ENCODE measurements at regions not wholly inside any gene's neighbourhood (a gene's known extent, or its start where the extent isn't known, plus 50 kb on each side); places are given as distances from the start of the nearest gene placed in this dataset.

GRCh38 chr6:163827143-163827542 is 412.6 kb downstream of the QKI start:
- no peaks in the 10 kb centered on the region for H3K9me3 ChIP-seq (ENCODE audit: insufficient read depth, low read depth, low read length)
- WGBS, result 91% methylated on average over 2 of the region's 2 CpGs
- H3K27me3 ChIP-seq (ENCODE audit: insufficient read depth, low read length), result no peaks in the 10 kb centered on the region

DNA sequence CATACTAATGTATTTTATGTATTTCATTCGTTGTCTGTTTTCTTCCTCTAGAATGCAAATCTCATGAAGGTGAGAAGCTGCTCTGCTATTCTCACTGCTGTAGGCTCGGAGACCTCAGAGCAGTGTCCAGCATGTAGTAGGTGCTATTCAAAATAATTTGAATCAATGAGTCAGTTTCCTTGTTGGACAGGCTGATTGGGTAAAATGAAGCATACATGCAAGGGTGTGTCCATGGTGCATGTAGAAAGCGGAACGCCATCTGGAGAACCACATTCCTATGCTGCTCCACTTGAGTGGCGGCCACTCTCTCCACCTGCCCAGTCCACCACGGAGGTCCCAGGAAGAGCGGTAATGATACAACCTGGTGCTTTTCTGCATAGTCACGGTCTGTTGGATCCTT is 412.1 kb downstream of the QKI start:
- WGBS, result 96% methylated on average over 8 of the region's 8 CpGs
- no peaks in the 10 kb centered on the region for H3K27me3 ChIP-seq (ENCODE audit: insufficient read depth, low read length)
- no peaks in the 10 kb centered on the region for H3K9me3 ChIP-seq (ENCODE audit: insufficient read depth, low read depth, low read length)

More at GRCh38 chr6:163827143-163827542, 412.6 kb downstream of the QKI start:
- Histone ChIP-seq H3K4me1 (ENCODE audit: insufficient read depth, low read length) (no peaks in the 10 kb centered on the region), H3K4me3 (ENCODE audit: low read length) (no peak overlapping the region), H3K36me3 (ENCODE audit: insufficient read depth, low read length) (no peaks in the 10 kb centered on the region), H3K9ac (ENCODE audit: low read depth, low read length) (no peak overlapping the region), H3K27ac (ENCODE audit: low read depth, low read length) (no peak overlapping the region)

GRCh38 chr6:163825033-163825432 is 410.5 kb downstream of the QKI start:
- Histone ChIP-seq H3K27me3 (ENCODE audit: insufficient read depth, low read length) (no peaks in the 10 kb centered on the region), H3K36me3 (ENCODE audit: insufficient read depth, low read length) (no peaks in the 10 kb centered on the region), H3K9ac (ENCODE audit: low read depth, low read length) (no peak overlapping the region), H3K27ac (ENCODE audit: low read depth, low read length) (no peak overlapping the region), H3K4me1 (ENCODE audit: insufficient read depth, low read length) (no peaks in the 10 kb centered on the region), H3K4me3 (ENCODE audit: low read length) (no peak overlapping the region), H3K9me3 (ENCODE audit: insufficient read depth, low read depth, low read length) (no peaks in the 10 kb centered on the region)
- 98% methylated on average over 9 of the region's 9 CpGs for WGBS

More for the DNA sequence above, 412.1 kb downstream of the QKI start:
- no peaks in the 10 kb centered on the region for H3K4me1 ChIP-seq (ENCODE audit: insufficient read depth, low read length)
- no peak overlapping the region for H3K9ac ChIP-seq (ENCODE audit: low read depth, low read length)
- H3K36me3 ChIP-seq (ENCODE audit: insufficient read depth, low read length), result no peaks in the 10 kb centered on the region
- no peak overlapping the region for H3K4me3 ChIP-seq (ENCODE audit: low read length)
- no peak overlapping the region for H3K27ac ChIP-seq (ENCODE audit: low read depth, low read length)

DNA sequence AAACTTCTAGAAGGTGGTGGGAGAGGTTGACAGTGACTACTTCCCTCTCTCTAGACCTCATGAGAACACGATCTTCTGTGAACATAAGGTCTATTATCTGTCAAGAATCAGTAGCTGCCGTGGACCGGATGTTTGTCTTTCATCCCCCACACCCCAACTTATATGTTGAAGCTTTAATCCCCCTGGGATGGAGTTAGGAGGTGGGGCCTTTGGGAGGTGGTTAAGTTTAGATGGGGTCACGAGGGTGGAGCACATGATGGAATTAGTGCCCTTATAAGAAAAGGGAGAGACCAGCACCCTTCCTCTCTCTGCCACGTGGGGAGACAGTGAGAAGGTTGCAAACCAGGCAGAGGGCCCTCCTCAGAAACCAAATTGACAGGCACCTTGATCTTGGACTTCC is 409.1 kb downstream of the QKI start:
- no peak overlapping the region for H3K27ac ChIP-seq (ENCODE audit: low read depth, low read length)
- no peaks in the 10 kb centered on the region for H3K27me3 ChIP-seq (ENCODE audit: insufficient read depth, low read length)
- no peaks in the 10 kb centered on the region for H3K9me3 ChIP-seq (ENCODE audit: insufficient read depth, low read depth, low read length)
- no peaks in the 10 kb centered on the region for H3K4me1 ChIP-seq (ENCODE audit: insufficient read depth, low read length)
- 83% methylated on average over 2 of the region's 5 CpGs for WGBS
- H3K4me3 ChIP-seq (ENCODE audit: low read length), result no peak overlapping the region
- no peaks in the 10 kb centered on the region for H3K36me3 ChIP-seq (ENCODE audit: insufficient read depth, low read length)
- no peak overlapping the region for H3K9ac ChIP-seq (ENCODE audit: low read depth, low read length)

- Histone ChIP-seq H3K4me3 (ENCODE audit: low read length) (no peak overlapping the region), H3K27ac (ENCODE audit: low read depth, low read length) (no peak overlapping the region), H3K4me1 (ENCODE audit: insufficient read depth, low read length) (no peaks in the 10 kb centered on the region), H3K36me3 (ENCODE audit: insufficient read depth, low read length) (no peaks in the 10 kb centered on the region), H3K9ac (ENCODE audit: low read depth, low read length) (no peak overlapping the region), H3K27me3 (ENCODE audit: insufficient read depth, low read length) (no peaks in the 10 kb centered on the region), H3K9me3 (ENCODE audit: insufficient read depth, low read depth, low read length) (no peaks in the 10 kb centered on the region)
- 90% methylated on average over 10 of the region's 10 CpGs for WGBS
These were observed 406.4 kb downstream of the QKI start for GRCh38 chr6:163820745-163821458.

- no peaks in the 10 kb centered on the region for H3K27me3 ChIP-seq (ENCODE audit: insufficient read depth, low read length)
- H3K27ac ChIP-seq (ENCODE audit: low read depth, low read length), result no peak overlapping the region
- 98% methylated on average over 17 of the region's 17 CpGs for WGBS
- no peak overlapping the region for H3K9ac ChIP-seq (ENCODE audit: low read depth, low read length)
- no peak overlapping the region for H3K4me3 ChIP-seq (ENCODE audit: low read length)
- no peaks in the 10 kb centered on the region for H3K9me3 ChIP-seq (ENCODE audit: insufficient read depth, low read depth, low read length)
- H3K36me3 ChIP-seq (ENCODE audit: insufficient read depth, low read length), result no peaks in the 10 kb centered on the region
- H3K4me1 ChIP-seq (ENCODE audit: insufficient read depth, low read length), result no peaks in the 10 kb centered on the region
These were observed 405.7 kb downstream of the QKI start for GRCh38 chr6:163820171-163820570.

GRCh38 chr6:163818719-163819118 is 404.2 kb downstream of the QKI start:
- Histone ChIP-seq H3K4me1 (ENCODE audit: insufficient read depth, low read length) (no peaks in the 10 kb centered on the region), H3K27me3 (ENCODE audit: insufficient read depth, low read length) (no peaks in the 10 kb centered on the region), H3K27ac (ENCODE audit: low read depth, low read length) (no peak overlapping the region), H3K9me3 (ENCODE audit: insufficient read depth, low read depth, low read length) (no peaks in the 10 kb centered on the region), H3K9ac (ENCODE audit: low read depth, low read length) (no peak overlapping the region), H3K4me3 (ENCODE audit: low read length) (no peak overlapping the region), H3K36me3 (ENCODE audit: insufficient read depth, low read length) (no peaks in the 10 kb centered on the region)

- Histone ChIP-seq H3K9ac (ENCODE audit: low read depth, low read length) (no peak overlapping the region), H3K9me3 (ENCODE audit: insufficient read depth, low read depth, low read length) (no peaks in the 10 kb centered on the region), H3K4me1 (ENCODE audit: insufficient read depth, low read length) (no peaks in the 10 kb centered on the region), H3K27ac (ENCODE audit: low read depth, low read length) (no peak overlapping the region), H3K4me3 (ENCODE audit: low read length) (no peak overlapping the region), H3K36me3 (ENCODE audit: insufficient read depth, low read length) (no peaks in the 10 kb centered on the region), H3K27me3 (ENCODE audit: insufficient read depth, low read length) (no peaks in the 10 kb centered on the region)
- 93% methylated on average over 2 of the region's 2 CpGs for WGBS
These were observed 401.9 kb downstream of the QKI start for GRCh38 chr6:163816441-163816840.

DNA sequence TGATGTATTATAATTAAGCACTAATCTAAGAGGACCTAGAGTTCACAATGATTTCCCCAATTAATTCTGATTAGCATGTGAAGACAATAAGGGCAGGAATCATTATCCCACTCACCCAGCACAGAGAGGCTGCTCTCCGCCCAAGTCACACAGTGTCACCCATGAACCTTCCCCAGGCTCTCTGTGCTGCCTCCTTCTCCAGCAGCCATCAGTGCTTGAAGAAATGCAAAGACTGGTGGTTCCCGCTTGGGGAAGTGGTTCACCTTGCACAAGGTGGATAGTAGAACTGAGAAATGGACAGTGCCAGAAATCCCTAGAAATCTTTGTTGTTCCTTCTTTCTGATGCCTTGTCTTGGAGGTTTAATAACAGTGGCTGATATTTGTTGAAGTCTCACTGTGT is 401.3 kb downstream of the QKI start:
- Histone ChIP-seq H3K4me1 (ENCODE audit: insufficient read depth, low read length) (peaks cover 3% of the 10 kb centered on the region; the same call in 1 of the 2 replicates), H3K9ac (ENCODE audit: low read depth, low read length) (no peak overlapping the region), H3K9me3 (ENCODE audit: insufficient read depth, low read depth, low read length) (no peaks in the 10 kb centered on the region), H3K27me3 (ENCODE audit: insufficient read depth, low read length) (no peaks in the 10 kb centered on the region), H3K36me3 (ENCODE audit: insufficient read depth, low read length) (no peaks in the 10 kb centered on the region), H3K4me3 (ENCODE audit: low read length) (no peak overlapping the region), H3K27ac (ENCODE audit: low read depth, low read length) (no peak overlapping the region)
- 95% methylated on average over 2 of the region's 2 CpGs for WGBS

- Histone ChIP-seq H3K4me3 (ENCODE audit: low read length) (no peak overlapping the region), H3K4me1 (ENCODE audit: insufficient read depth, low read length) (peaks cover 7% of the 10 kb centered on the region; the same call in 1 of the 2 replicates), H3K36me3 (ENCODE audit: insufficient read depth, low read length) (no peaks in the 10 kb centered on the region), H3K27ac (ENCODE audit: low read depth, low read length) (no peak overlapping the region), H3K9ac (ENCODE audit: low read depth, low read length) (no peak overlapping the region), H3K9me3 (ENCODE audit: insufficient read depth, low read depth, low read length) (no peaks in the 10 kb centered on the region), H3K27me3 (ENCODE audit: insufficient read depth, low read length) (no peaks in the 10 kb centered on the region)
- WGBS, result 94% methylated on average over 17 of the region's 17 CpGs
These were observed 400.2 kb downstream of the QKI start for GRCh38 chr6:163814494-163815364.

GRCh38 chr6:163813979-163814493 is 399.5 kb downstream of the QKI start:
- 92% methylated on average over 2 of the region's 3 CpGs for WGBS
- Histone ChIP-seq H3K27ac (ENCODE audit: low read depth, low read length) (no peak overlapping the region), H3K36me3 (ENCODE audit: insufficient read depth, low read length) (no peaks in the 10 kb centered on the region)

More at GRCh38 chr6:163813979-163814493, 399.5 kb downstream of the QKI start:
- Histone ChIP-seq H3K9me3 (ENCODE audit: insufficient read depth, low read depth, low read length) (no peaks in the 10 kb centered on the region), H3K4me3 (ENCODE audit: low read length) (no peak overlapping the region), H3K4me1 (ENCODE audit: insufficient read depth, low read length) (peaks cover 7% of the 10 kb centered on the region; the same call in 1 of the 2 replicates), H3K9ac (ENCODE audit: low read depth, low read length) (no peak overlapping the region), H3K27me3 (ENCODE audit: insufficient read depth, low read length) (no peaks in the 10 kb centered on the region)

All from HUES64 (cell line).